Epithelial cell of proximal tubule (primary cell): ENCODE measurements at regions not wholly inside any gene's neighbourhood (a gene's known extent, or its start where the extent isn't known, plus 50 kb on each side); places are given as distances from the start of the nearest gene placed in this dataset.

Source experiments
- DNase-seq: peaks from one replicate; pipeline ENCODE4 v3.0.0-alpha.2; 2011; ENCODE audit warnings: low read depth
- H3K4me3 ChIP-seq: 2 replicates; pipeline ENCODE4 v1.5.1; 2011; ENCODE audit warnings: low read depth, mild to moderate bottlenecking, low read length
- TF ChIP-seq, protein P1 (sequence below): conservative IDR thresholded peaks from 2 replicates; pipeline ENCODE4 v1.5.1; 2012; ENCODE audit warnings: low read depth, mild to moderate bottlenecking, low read length

DNA sequence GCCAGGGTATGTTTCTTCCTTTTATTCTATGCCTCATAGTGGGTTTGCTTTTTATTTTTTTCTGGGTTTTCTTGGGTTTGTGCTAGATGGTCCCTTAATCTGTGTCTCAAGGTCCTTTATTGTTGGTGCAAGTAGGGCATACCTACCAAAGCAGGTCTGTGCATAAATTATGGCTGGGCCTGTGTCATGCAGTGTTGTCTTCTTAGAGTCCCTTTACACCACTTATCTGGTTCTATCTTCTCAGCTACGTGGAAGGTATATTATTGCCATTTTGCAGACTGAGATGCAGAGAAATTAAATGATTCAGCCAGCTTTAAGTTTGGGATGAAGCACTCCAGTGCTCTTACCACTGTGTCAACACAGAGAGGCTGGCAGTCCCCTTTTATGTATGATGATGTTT lies 293.5 kb upstream of the SOX2 start:
- no peak for DNase-seq
- no peak overlapping the region for H3K4me3 ChIP-seq
- TF ChIP-seq, protein P1, sequence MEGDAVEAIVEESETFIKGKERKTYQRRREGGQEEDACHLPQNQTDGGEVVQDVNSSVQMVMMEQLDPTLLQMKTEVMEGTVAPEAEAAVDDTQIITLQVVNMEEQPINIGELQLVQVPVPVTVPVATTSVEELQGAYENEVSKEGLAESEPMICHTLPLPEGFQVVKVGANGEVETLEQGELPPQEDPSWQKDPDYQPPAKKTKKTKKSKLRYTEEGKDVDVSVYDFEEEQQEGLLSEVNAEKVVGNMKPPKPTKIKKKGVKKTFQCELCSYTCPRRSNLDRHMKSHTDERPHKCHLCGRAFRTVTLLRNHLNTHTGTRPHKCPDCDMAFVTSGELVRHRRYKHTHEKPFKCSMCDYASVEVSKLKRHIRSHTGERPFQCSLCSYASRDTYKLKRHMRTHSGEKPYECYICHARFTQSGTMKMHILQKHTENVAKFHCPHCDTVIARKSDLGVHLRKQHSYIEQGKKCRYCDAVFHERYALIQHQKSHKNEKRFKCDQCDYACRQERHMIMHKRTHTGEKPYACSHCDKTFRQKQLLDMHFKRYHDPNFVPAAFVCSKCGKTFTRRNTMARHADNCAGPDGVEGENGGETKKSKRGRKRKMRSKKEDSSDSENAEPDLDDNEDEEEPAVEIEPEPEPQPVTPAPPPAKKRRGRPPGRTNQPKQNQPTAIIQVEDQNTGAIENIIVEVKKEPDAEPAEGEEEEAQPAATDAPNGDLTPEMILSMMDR, result no peak

DNA sequence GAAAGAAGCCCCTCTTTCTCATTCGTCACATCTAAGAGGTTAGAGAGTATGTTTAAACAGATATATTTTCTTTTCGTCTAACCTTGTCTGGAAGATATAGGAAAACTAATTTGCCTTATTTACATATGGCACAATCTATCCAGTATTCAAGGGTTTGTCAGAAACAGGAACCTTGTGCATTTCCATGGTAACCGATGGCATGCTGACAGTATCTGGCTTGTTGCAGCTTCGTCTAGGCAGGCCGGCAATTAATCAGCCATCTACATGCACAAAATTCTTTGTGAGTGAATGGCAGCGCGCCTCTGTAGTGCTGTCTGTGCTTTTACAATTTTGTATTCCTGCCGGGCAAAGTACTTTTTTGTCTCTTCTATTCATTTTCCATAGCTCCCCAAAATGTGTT lies 294.0 kb upstream of the SOX2 start:
- no peak for DNase-seq
- TF ChIP-seq, protein P1, result no peak
- H3K4me3 ChIP-seq, result no peak overlapping the region

DNA sequence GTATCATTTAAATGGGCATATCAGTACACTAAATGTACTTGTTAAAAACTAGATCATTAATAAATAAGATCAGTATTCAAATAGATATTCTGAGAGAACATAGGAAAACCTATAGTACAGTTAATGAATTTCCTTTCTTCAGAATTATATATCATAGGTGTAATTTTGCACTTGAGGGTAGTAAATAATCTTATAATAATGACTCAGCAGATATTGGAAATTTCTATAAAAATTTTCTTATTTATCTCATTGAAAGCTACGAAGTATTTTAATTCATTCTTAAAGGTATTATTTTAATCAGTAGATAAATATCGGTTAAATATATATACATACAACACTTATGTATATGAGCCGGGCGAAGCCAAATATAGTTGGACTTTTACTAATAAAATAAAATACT lies 300.9 kb upstream of the SOX2 start:
- no peak for DNase-seq
- H3K4me3 ChIP-seq, result no peak overlapping the region
- TF ChIP-seq, protein P1, result no peak

DNA sequence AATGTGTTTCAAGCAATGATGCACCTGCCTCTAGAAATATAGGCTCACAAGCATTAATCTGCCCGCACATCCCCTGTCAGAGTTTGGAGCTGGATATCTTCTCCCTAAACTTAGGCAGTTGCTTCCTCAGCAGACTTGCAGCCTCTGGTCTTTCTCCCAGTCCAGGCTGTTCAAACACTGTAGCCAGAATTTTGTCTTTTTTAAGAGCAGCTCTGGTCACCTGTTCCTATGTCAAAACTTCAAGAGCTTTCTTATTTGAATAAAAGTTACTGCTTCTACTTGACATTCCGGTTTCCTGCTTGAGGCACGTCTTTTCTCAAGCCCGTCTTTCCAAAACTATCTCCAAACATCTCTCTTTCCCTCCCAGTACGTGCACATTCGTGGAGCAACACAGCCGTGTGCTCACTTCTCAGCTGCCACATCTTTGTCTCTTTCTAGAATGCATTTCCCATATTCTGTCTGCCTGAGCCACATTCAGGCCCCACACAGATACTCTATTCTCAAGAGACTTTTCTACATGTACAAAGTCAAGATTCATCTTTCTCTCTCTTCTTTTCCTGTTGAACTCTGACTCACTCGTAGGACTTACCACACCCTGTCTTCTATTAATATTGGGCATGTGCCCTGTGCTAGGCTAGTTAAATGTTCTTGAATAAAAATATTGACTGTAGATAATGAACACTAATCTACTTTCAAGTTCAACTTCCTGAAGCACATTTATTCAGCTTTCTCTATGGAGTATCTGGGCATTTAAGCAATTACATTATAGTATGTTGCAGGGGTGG lies 307.7 kb upstream of the SOX2 start:
- TF ChIP-seq, protein P1, result no peak
- DNase-seq, result no peak
- H3K4me3 ChIP-seq, result no peak overlapping the region

DNA sequence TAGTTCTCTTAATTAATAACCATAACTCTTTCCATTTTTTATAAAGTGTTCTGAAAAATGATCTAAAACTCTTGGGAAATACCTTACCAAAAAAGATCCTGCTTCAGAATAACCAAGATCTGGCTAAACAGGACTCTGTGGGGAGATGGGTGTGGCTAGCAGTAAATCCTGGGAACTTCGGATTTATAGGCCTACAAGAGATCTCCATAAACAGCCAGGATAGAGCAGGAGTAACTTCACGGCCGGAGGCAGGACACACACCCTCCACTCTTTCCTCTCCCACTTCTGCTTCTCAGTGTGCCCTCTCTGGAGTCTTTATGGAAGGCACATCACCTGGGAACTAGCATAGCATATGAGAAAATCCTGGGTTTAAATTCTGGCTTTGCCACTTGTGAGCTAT lies 309.4 kb upstream of the SOX2 start:
- TF ChIP-seq, protein P1, result no peak
- H3K4me3 ChIP-seq, result no peak overlapping the region
- no peak for DNase-seq

DNA sequence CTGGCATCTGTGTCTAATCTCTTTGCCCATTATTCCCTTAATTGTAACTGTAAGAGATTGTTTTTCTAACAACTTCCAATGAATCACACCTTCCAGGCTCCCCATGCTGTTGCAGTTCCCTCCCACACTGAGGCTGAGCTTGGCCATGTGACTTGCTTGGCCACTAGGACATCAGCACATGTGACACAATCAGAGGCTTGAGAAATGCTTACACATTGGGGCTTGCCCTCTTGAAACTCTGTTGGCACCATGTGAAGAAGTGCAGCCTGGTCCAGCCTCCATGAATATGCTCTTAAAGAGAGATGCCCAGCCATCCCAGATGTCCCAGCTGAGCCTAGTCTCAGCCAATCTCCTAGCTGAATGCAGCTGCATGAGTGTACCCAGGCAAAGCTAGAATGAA lies 326.8 kb upstream of the SOX2 start:
- DNase-seq, result no peak
- TF ChIP-seq, protein P1, result no peak

DNA sequence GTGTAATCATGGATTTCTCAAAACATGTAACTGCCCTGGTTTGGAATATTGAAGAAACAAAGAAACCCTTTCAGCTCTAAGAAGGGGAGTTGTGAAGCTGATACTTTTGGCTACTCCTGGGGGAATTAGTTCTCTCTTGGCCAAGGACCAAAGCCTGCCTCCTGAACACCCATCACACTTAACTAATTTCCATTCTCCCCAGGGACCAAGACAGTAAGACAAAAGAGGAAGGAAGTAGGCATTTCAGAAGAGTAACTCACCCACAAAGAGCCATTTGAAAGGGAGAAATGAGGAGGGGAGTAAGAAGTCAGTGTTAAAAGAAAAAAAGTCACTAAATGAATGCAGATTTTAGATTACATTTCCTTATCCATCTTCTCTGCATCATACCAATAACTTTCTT lies 328.0 kb upstream of the SOX2 start:
- DNase-seq, result no peak
- no peak overlapping the region for H3K4me3 ChIP-seq
- TF ChIP-seq, protein P1, result no peak

More for the DNA sequence above, 326.8 kb upstream of the SOX2 start:
- no peak overlapping the region for H3K4me3 ChIP-seq
